PFSK-1 (cell line): ENCODE measurements at regions not wholly inside any gene's neighbourhood (a gene's known extent, or its start where the extent isn't known, plus 50 kb on each side); places are given as distances from the start of the nearest gene placed in this dataset.

Experiments
- FOXP2 ChIP-seq: optimal IDR thresholded peaks from 2 replicates; pipeline ENCODE3; 2011; ENCODE audit warnings: borderline replicate concordance, control low read depth, inconsistent platforms; ENCODE audit not compliant: insufficient read depth; ENCODE audit errors: extremely low read length, extremely low read depth
- POLR2AphosphoS5 ChIP-seq: IDR thresholded peaks from 2 replicates; pipeline ENCODE4 v1.6.1; 2012; ENCODE audit warnings: low read depth, mild to moderate bottlenecking, control low read depth, low read length, moderate library complexity
- REST ChIP-seq, 2 experiments: IDR thresholded peaks; 2 replicates each; pipeline versions ENCODE4 v1.6.1 to v1.8.0; 2011 to 2012; ENCODE audit warnings: low read depth in 2 of 2, low read length in 2 of 2, control low read depth in 1 of 2, inconsistent platforms in 1 of 2, mild to moderate bottlenecking in 1 of 2, moderate library complexity in 1 of 2; ENCODE audit not compliant: insufficient read depth in 1 of 2
- SIN3A ChIP-seq: IDR thresholded peaks from 2 replicates; pipeline ENCODE4 v1.6.1; 2012; ENCODE audit warnings: mild to moderate bottlenecking, low read length, moderate library complexity, borderline replicate concordance; ENCODE audit not compliant: insufficient read depth
- TAF1 ChIP-seq: IDR thresholded peaks from 2 replicates; pipeline ENCODE4 v1.6.1; 2012; ENCODE audit warnings: low read length, control low read depth, borderline replicate concordance; ENCODE audit not compliant: insufficient read depth

- TF ChIP-seq TAF1, result no peak
- TF ChIP-seq FOXP2, result no peak
- TF ChIP-seq REST (IDR thresholded peaks at IDR 0.05; ENCODE audit: insufficient read depth in 1 of 2, low read depth in 2 of 2, low read length in 2 of 2), result no peak
- TF ChIP-seq SIN3A, result no peak
- no peak for TF ChIP-seq POLR2AphosphoS5
Observed at GRCh38 chr14:28626780-28627179, 139.8 kb upstream of the FOXG1 start.

GRCh38 chr14:28629328-28630004 lies 137.1 kb upstream of the FOXG1 start:
- no peak for TF ChIP-seq SIN3A
- no peak for TF ChIP-seq REST (IDR thresholded peaks at IDR 0.05; ENCODE audit: insufficient read depth in 1 of 2, low read depth in 2 of 2, low read length in 2 of 2)
- no peak for TF ChIP-seq FOXP2
- no peak for TF ChIP-seq POLR2AphosphoS5
- TF ChIP-seq TAF1, result no peak

GRCh38 chr14:28630100-28630499 lies 136.5 kb upstream of the FOXG1 start:
- TF ChIP-seq SIN3A (no peak), TAF1 (no peak), POLR2AphosphoS5 (no peak), REST (IDR thresholded peaks at IDR 0.05; ENCODE audit: insufficient read depth in 1 of 2, low read depth in 2 of 2, low read length in 2 of 2) (no peak), FOXP2 (no peak)

- no peak for TF ChIP-seq REST (IDR thresholded peaks at IDR 0.05; ENCODE audit: insufficient read depth in 1 of 2, low read depth in 2 of 2, low read length in 2 of 2)
Observed at GRCh38 chr14:28635387-28635786, 131.2 kb upstream of the FOXG1 start.

- TF ChIP-seq REST (IDR thresholded peaks at IDR 0.05; ENCODE audit: insufficient read depth in 1 of 2, low read depth in 2 of 2, low read length in 2 of 2) (no peak), POLR2AphosphoS5 (no peak), TAF1 (no peak), SIN3A (no peak), FOXP2 (no peak)
Observed at GRCh38 chr14:28651148-28651547, 115.4 kb upstream of the FOXG1 start.
